C4-2B (cell line): ENCODE measurements at regions not wholly inside any gene's neighbourhood (a gene's known extent, or its start where the extent isn't known, plus 50 kb on each side); places are given as distances from the start of the nearest gene placed in this dataset.

Experiments
- H3K27ac ChIP-seq: fragments of 450-650 bp; 2 replicates; pipeline ENCODE4 v1.5.1; 2017
- CTCF ChIP-seq: fragments of 450-650 bp; conservative IDR thresholded peaks from 2 replicates; pipeline ENCODE4 v1.5.1; 2017; ENCODE audit warnings: mild to moderate bottlenecking
- ZFX ChIP-seq: fragments of 450-650 bp; IDR thresholded peaks from 2 replicates; pipeline ENCODE4 v1.6.1; 2017

- no peak for TF ChIP-seq ZFX
- no peak for TF ChIP-seq CTCF
- no peak overlapping the region for H3K27ac ChIP-seq
Measured at GRCh38 chr17:36840796-36841195, 96.5 kb upstream of the LHX1 start.

- TF ChIP-seq ZFX (no peak), CTCF (no peak)
- H3K27ac ChIP-seq = no peak overlapping the region
Measured at GRCh38 chr17:36842231-36842819, 95.0 kb upstream of the LHX1 start.

- H3K27ac ChIP-seq = no peak overlapping the region
Measured at GRCh38 chr17:36842963-36843558, 94.2 kb upstream of the LHX1 start.

GRCh38 chr17:36844013-36844412 is 93.3 kb upstream of the LHX1 start:
- no peak overlapping the region for H3K27ac ChIP-seq
- TF ChIP-seq CTCF = no peak
- TF ChIP-seq ZFX = no peak

More at GRCh38 chr17:36842963-36843558, 94.2 kb upstream of the LHX1 start:
- TF ChIP-seq ZFX = no peak
- no peak for TF ChIP-seq CTCF

- TF ChIP-seq CTCF = no peak
- no peak for TF ChIP-seq ZFX
- H3K27ac ChIP-seq = no peak overlapping the region
Measured at GRCh38 chr17:36844601-36845000, 92.7 kb upstream of the LHX1 start.

- TF ChIP-seq ZFX = no peak
- H3K27ac ChIP-seq = no peak overlapping the region
Measured at GRCh38 chr17:36845916-36846315, 91.4 kb upstream of the LHX1 start.

GRCh38 chr17:36846410-36847292 is 90.6 kb upstream of the LHX1 start:
- no peak for TF ChIP-seq CTCF
- no peak for TF ChIP-seq ZFX
- no peak overlapping the region for H3K27ac ChIP-seq
